ENCODE measurements at regions not wholly inside any gene's neighbourhood (a gene's known extent, or its start where the extent isn't known, plus 50 kb on each side); places are given as distances from the start of the nearest gene placed in this dataset.

DNA sequence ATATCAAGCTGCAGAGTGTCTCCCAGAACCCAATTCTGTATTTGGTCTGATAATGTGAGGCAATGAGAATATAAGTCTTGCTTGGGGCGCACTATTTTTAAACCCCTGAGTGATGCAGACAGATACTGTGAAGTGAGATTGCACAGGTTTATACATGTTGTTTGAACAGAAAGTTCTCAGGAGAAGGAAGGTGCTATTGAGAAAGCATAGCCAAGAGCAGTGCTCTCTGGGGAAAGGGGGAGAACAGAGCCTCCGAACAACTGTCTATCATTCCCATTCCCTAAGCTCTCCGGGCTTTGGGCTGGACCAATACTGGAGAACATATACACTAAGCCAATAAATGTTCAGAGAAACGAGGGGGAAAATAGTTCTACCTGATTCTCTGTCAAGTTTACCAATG, 75.8 kb downstream of the PERP start:
- no peak overlapping the region for H3K27ac ChIP-seq (ENCODE audit: low read depth, low read length)
- H3K27ac Mint-ChIP-seq = no peak overlapping the region
- POLR2A ChIA-PET = no interaction called here
- peaks cover 0 to 4% (median 0%) of the 10 kb centered on the region in 7 donors for H3K4me1 Mint-ChIP-seq
- peaks cover 8 to 19% (median 14%) of the 10 kb centered on the region in 5 donors for H3K27me3 Mint-ChIP-seq
- H3K27me3 ChIP-seq (ENCODE audit: control insufficient read depth in 2 of 2, insufficient read depth in 2 of 2, low read length in 2 of 2) = no peaks in the 10 kb centered on the region
- CTCF ChIA-PET = interaction anchor here (0.7 kb wide), 1 partner anchor 622 kb away, joined by 3 read pairs; no protein-coding TSS in a partner anchor
- H3K9me3 Mint-ChIP-seq = no peaks in the 10 kb centered on the region
- no peak overlapping the region for H3K4me3 Mint-ChIP-seq
- DNase-seq = no peak
- no peak overlapping the region for H3K4me3 ChIP-seq (ENCODE audit: low read length)
- H3K4me1 ChIP-seq (ENCODE audit: control insufficient read depth in 2 of 2, insufficient read depth in 2 of 2, low read length in 2 of 2) = no peaks in the 10 kb centered on the region
- intact Hi-C loops (cut with micrococcal nuclease) = no loop called here
- H3K36me3 Mint-ChIP-seq = peaks cover 0 to 4% (median 0%) of the 10 kb centered on the region in 5 donors
- H3K9me3 ChIP-seq (ENCODE audit: control insufficient read depth in 2 of 3, low read length in 3 of 3) = no peaks in the 10 kb centered on the region
- H3K36me3 ChIP-seq (ENCODE audit: control insufficient read depth in 2 of 3, insufficient read depth in 3 of 3, low read length in 3 of 3) = no peaks in the 10 kb centered on the region
- no peak for ATAC-seq

DNA sequence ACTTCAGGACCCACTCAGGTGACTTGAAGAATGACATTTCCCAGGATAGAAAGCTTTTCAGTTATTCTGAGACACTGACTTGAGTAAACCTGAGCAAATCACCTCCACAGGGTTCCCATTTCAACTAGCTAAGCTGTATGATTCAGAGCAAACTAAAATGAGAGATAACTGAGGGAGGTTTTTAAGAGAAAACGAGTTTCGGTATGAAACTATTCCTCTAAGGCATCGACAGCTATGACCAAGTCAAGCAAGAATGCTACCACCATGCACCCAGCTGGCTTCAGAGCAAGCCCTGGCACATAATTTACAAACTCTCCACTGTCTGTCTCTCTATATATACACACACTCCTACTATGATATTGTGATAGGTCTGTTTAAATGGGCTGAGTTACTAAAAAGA, 75.4 kb downstream of the PERP start:
- no peaks in the 10 kb centered on the region for H3K9me3 Mint-ChIP-seq
- Histone ChIP-seq H3K27me3 (ENCODE audit: control insufficient read depth in 2 of 2, insufficient read depth in 2 of 2, low read length in 2 of 2) (no peaks in the 10 kb centered on the region), H3K9me3 (ENCODE audit: control insufficient read depth in 2 of 3, low read length in 3 of 3) (no peaks in the 10 kb centered on the region), H3K4me3 (ENCODE audit: low read length) (no peak overlapping the region), H3K4me1 (ENCODE audit: control insufficient read depth in 2 of 2, insufficient read depth in 2 of 2, low read length in 2 of 2) (no peaks in the 10 kb centered on the region), H3K36me3 (ENCODE audit: control insufficient read depth in 2 of 3, insufficient read depth in 3 of 3, low read length in 3 of 3) (no peaks in the 10 kb centered on the region), H3K27ac (ENCODE audit: low read depth, low read length) (no peak overlapping the region)
- ATAC-seq = no peak
- ChIA-PET CTCF (no interaction called here), POLR2A (no interaction called here)
- no peak for DNase-seq
- H3K27ac Mint-ChIP-seq = no peak overlapping the region
- peaks cover 0 to 4% (median 0%) of the 10 kb centered on the region in 5 donors for H3K36me3 Mint-ChIP-seq
- intact Hi-C loops (cut with micrococcal nuclease) = no loop called here
- peaks cover 8 to 19% (median 14%) of the 10 kb centered on the region in 5 donors for H3K27me3 Mint-ChIP-seq
- peaks cover 0 to 4% (median 0%) of the 10 kb centered on the region in 7 donors for H3K4me1 Mint-ChIP-seq
- H3K4me3 Mint-ChIP-seq = no peak overlapping the region

DNA sequence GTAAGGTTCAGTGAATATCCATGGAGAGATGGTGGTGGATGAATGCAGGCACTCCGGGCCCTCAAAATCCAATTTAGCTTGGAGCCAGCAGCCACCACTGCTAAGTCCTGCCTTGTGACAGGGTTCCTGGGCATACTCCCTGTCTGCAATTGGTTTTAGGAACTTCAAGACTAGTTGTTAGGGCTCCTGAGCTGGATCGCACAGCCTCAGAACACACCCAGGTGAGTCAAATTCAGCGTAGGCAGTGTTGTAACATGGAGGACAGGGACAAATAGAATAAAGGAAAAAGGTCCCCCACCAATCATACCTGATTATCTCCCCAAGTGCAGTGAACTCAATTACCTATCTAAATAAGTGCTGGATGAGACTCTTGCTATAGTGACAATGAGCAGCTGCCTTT, 74.6 kb downstream of the PERP start:
- ChIA-PET CTCF (no interaction called here), POLR2A (no interaction called here)
- Histone ChIP-seq H3K9me3 (ENCODE audit: control insufficient read depth in 2 of 3, low read length in 3 of 3) (no peaks in the 10 kb centered on the region), H3K27ac (ENCODE audit: low read depth, low read length) (no peak overlapping the region), H3K4me3 (ENCODE audit: low read length) (no peak overlapping the region), H3K27me3 (ENCODE audit: control insufficient read depth in 2 of 2, insufficient read depth in 2 of 2, low read length in 2 of 2) (no peaks in the 10 kb centered on the region), H3K4me1 (ENCODE audit: control insufficient read depth in 2 of 2, insufficient read depth in 2 of 2, low read length in 2 of 2) (no peaks in the 10 kb centered on the region), H3K36me3 (ENCODE audit: control insufficient read depth in 2 of 3, insufficient read depth in 3 of 3, low read length in 3 of 3) (no peaks in the 10 kb centered on the region)
- peaks cover 8 to 19% (median 14%) of the 10 kb centered on the region in 5 donors for H3K27me3 Mint-ChIP-seq
- intact Hi-C loops (cut with micrococcal nuclease) = no loop called here
- no peak overlapping the region for H3K4me3 Mint-ChIP-seq
- no peaks in the 10 kb centered on the region for H3K9me3 Mint-ChIP-seq
- peaks cover 0 to 4% (median 0%) of the 10 kb centered on the region in 5 donors for H3K36me3 Mint-ChIP-seq
- DNase-seq (no peak), ATAC-seq (no peak)
- H3K27ac Mint-ChIP-seq = no peak overlapping the region
- peaks cover 0 to 4% (median 0%) of the 10 kb centered on the region in 7 donors for H3K4me1 Mint-ChIP-seq

DNA sequence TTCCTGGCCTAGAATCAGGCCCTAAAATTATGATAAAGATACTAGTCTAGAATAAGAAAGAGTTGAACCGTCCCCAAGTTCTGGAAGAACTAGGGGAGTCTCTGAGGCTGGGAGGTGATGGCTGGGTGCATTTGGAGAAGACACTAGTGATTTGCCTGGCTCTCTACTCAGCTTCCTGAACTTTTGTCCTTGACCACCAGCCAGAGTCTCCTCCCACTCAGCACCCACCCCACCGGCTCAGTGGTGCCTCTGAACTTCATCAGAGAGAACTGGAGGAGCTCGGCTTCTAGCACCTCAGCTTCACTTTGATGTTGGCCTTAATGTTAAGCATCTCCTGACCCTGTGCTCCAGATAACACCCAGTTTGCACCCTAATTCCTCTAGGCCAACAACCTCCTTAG, 73.0 kb downstream of the PERP start:
- Mint-ChIP-seq H3K27ac (no peak overlapping the region), H3K9me3 (no peaks in the 10 kb centered on the region), H3K27me3 (peaks cover 0 to 8% (median 4%) of the 10 kb centered on the region in 5 donors), H3K36me3 (peaks cover 0 to 4% (median 0%) of the 10 kb centered on the region in 5 donors), H3K4me1 (peaks cover 0 to 2% (median 0%) of the 10 kb centered on the region in 7 donors), H3K4me3 (no peak overlapping the region)
- H3K27ac ChIP-seq (ENCODE audit: low read depth, low read length) = no peak overlapping the region
- no peaks in the 10 kb centered on the region for H3K27me3 ChIP-seq (ENCODE audit: control insufficient read depth in 2 of 2, insufficient read depth in 2 of 2, low read length in 2 of 2)
- CTCF ChIA-PET = no interaction called here
- H3K4me3 ChIP-seq (ENCODE audit: low read length) = no peak overlapping the region
- DNase-seq (no peak), ATAC-seq (no peak)
- no peaks in the 10 kb centered on the region for H3K36me3 ChIP-seq (ENCODE audit: control insufficient read depth in 2 of 3, insufficient read depth in 3 of 3, low read length in 3 of 3)
- no peaks in the 10 kb centered on the region for H3K9me3 ChIP-seq (ENCODE audit: control insufficient read depth in 2 of 3, low read length in 3 of 3)
- POLR2A ChIA-PET = no interaction called here
- intact Hi-C loops (cut with micrococcal nuclease) = no loop called here
- H3K4me1 ChIP-seq (ENCODE audit: control insufficient read depth in 2 of 2, insufficient read depth in 2 of 2, low read length in 2 of 2) = no peaks in the 10 kb centered on the region

DNA sequence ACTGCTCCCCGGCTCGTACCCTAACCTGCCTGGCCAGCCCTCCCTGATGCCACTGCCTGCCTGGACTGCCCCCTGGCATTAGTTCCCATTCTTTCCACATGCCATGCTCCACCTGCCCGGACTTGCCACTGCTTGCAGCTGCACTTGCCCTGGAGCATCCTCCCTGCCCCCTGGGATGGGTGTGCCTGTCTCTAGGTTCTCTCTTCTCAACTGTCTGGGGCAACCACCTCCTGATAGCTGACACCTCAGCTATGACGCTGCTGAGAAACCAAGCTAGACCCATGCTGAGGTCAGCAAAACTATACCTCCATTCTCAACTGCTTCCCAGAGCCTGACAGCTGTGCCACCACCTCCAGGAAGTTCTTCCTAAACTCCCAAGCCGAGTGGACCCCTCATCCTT, 72.1 kb downstream of the PERP start:
- Mint-ChIP-seq H3K27me3 (peaks cover 0 to 8% (median 3%) of the 10 kb centered on the region in 5 donors), H3K4me1 (peaks cover 0 to 2% (median 0%) of the 10 kb centered on the region in 7 donors), H3K9me3 (no peaks in the 10 kb centered on the region), H3K4me3 (no peak overlapping the region), H3K36me3 (peaks cover 0 to 4% (median 0%) of the 10 kb centered on the region in 5 donors), H3K27ac (no peak overlapping the region)
- Histone ChIP-seq H3K27ac (ENCODE audit: low read depth, low read length) (no peak overlapping the region), H3K27me3 (ENCODE audit: control insufficient read depth in 2 of 2, insufficient read depth in 2 of 2, low read length in 2 of 2) (no peaks in the 10 kb centered on the region), H3K9me3 (ENCODE audit: control insufficient read depth in 2 of 3, low read length in 3 of 3) (no peaks in the 10 kb centered on the region), H3K4me3 (ENCODE audit: low read length) (no peak overlapping the region), H3K36me3 (ENCODE audit: control insufficient read depth in 2 of 3, insufficient read depth in 3 of 3, low read length in 3 of 3) (no peaks in the 10 kb centered on the region), H3K4me1 (ENCODE audit: control insufficient read depth in 2 of 2, insufficient read depth in 2 of 2, low read length in 2 of 2) (no peaks in the 10 kb centered on the region)
- ATAC-seq = no peak
- ChIA-PET POLR2A (no interaction called here), CTCF (no interaction called here)
- DNase-seq = no peak
- intact Hi-C loops (cut with micrococcal nuclease) = no loop called here

DNA sequence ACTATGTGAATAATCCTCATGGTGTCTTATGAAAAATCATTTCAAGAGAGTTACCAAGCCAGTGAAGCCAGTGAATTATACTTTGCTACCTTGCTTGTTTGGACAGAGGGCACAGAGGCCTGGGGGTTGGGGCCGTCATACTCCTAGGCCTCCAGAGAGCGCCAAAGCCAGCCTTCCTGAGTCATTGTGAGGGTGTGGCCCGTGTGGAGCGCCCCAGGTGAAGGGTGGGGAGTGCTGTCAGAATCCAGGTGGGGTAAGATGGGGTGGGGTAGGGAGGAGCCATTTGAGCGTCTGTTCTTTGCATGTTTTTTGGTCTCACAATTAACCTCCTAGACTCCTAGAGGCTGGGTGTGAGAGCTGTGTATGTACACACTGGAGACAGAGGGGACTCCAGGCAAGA, 71.1 kb downstream of the PERP start:
- POLR2A ChIA-PET = no interaction called here
- DNase-seq = no peak
- H3K27ac ChIP-seq (ENCODE audit: low read depth, low read length) = no peak overlapping the region
- no peaks in the 10 kb centered on the region for H3K36me3 ChIP-seq (ENCODE audit: control insufficient read depth in 2 of 3, insufficient read depth in 3 of 3, low read length in 3 of 3)
- no peaks in the 10 kb centered on the region for H3K9me3 ChIP-seq (ENCODE audit: control insufficient read depth in 2 of 3, low read length in 3 of 3)
- CTCF ChIA-PET = no interaction called here
- no peaks in the 10 kb centered on the region for H3K4me1 ChIP-seq (ENCODE audit: control insufficient read depth in 2 of 2, insufficient read depth in 2 of 2, low read length in 2 of 2)
- no peak overlapping the region for H3K4me3 Mint-ChIP-seq
- H3K27me3 ChIP-seq (ENCODE audit: control insufficient read depth in 2 of 2, insufficient read depth in 2 of 2, low read length in 2 of 2) = no peaks in the 10 kb centered on the region
- peaks cover 0 to 4% (median 0%) of the 10 kb centered on the region in 5 donors for H3K36me3 Mint-ChIP-seq
- peaks cover 0 to 5% (median 3%) of the 10 kb centered on the region in 5 donors for H3K27me3 Mint-ChIP-seq
- no peak for ATAC-seq
- intact Hi-C loops (cut with micrococcal nuclease) = no loop called here
- no peak overlapping the region for H3K27ac Mint-ChIP-seq
- no peak overlapping the region for H3K4me3 ChIP-seq (ENCODE audit: low read length)
- peaks cover 0 to 2% (median 0%) of the 10 kb centered on the region in 7 donors for H3K4me1 Mint-ChIP-seq
- H3K9me3 Mint-ChIP-seq = no peaks in the 10 kb centered on the region

DNA sequence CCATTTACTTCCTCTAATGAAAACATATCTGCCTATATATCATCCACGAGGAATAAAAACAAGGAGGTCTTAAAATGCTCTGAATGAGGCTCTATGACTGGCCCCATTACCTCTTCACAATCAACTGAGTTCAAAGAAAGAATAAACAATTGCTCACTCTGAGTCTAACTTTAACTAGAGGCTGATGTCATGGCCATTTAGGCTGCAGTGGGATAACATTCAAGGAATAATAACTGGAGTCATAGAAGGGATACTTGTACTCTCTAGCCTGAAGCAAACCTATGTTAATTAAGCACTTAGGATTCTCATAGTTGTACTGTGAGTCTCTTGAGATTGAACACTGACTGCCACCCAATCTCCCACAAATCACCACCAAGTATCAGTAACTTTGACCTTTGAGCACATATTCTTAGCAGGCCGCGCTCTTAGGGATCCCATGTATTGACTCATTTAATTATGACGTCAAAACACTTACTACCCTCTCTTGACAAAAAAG, 70.2 kb downstream of the PERP start:
- ChIA-PET POLR2A (no interaction called here), CTCF (no interaction called here)
- Mint-ChIP-seq H3K27ac (no peak overlapping the region), H3K4me1 (peaks cover 0 to under 1% (median 0%) of the 10 kb centered on the region in 7 donors), H3K36me3 (peaks cover 0 to 4% (median 0%) of the 10 kb centered on the region in 5 donors), H3K4me3 (no peak overlapping the region), H3K9me3 (peaks cover 0 to 3% (median 0%) of the 10 kb centered on the region in 11 donors), H3K27me3 (peaks cover 0 to 9% (median under 1%) of the 10 kb centered on the region in 5 donors)
- H3K4me1 ChIP-seq (ENCODE audit: control insufficient read depth in 2 of 2, insufficient read depth in 2 of 2, low read length in 2 of 2) = no peaks in the 10 kb centered on the region
- ATAC-seq (no peak), DNase-seq (no peak)
- H3K4me3 ChIP-seq (ENCODE audit: low read length) = no peak overlapping the region
- intact Hi-C loops (cut with micrococcal nuclease) = no loop called here
- no peaks in the 10 kb centered on the region for H3K9me3 ChIP-seq (ENCODE audit: control insufficient read depth in 2 of 3, low read length in 3 of 3)
- H3K27ac ChIP-seq (ENCODE audit: low read depth, low read length) = no peak overlapping the region
- no peaks in the 10 kb centered on the region for H3K27me3 ChIP-seq (ENCODE audit: control insufficient read depth in 2 of 2, insufficient read depth in 2 of 2, low read length in 2 of 2)
- no peaks in the 10 kb centered on the region for H3K36me3 ChIP-seq (ENCODE audit: control insufficient read depth in 2 of 3, insufficient read depth in 3 of 3, low read length in 3 of 3)
